Activated CD4-positive, alpha-beta T cell treated with anti-CD3 and anti-CD28 coated beads, Interleukin-2, amount 50 U/mL, for 4 hours (primary cell): ENCODE measurements at regions not wholly inside any gene's neighbourhood (a gene's known extent, or its start where the extent isn't known, plus 50 kb on each side); places are given as distances from the start of the nearest gene placed in this dataset.

ENCODE experiments used
- DNase-seq, 2 experiments: peaks; one replicate each; pipeline ENCODE4 v3.0.0-alpha.2; 2020

- DNase-seq = no peak
Measured at GRCh38 chr4:181692965-181693364, 550.2 kb upstream of the TENM3 start.

GRCh38 chr4:181693517-181693916, 549.7 kb upstream of the TENM3 start:
- no peak for DNase-seq

GRCh38 chr4:181698221-181698620, 545.0 kb upstream of the TENM3 start:
- DNase-seq = no peak

DNA sequence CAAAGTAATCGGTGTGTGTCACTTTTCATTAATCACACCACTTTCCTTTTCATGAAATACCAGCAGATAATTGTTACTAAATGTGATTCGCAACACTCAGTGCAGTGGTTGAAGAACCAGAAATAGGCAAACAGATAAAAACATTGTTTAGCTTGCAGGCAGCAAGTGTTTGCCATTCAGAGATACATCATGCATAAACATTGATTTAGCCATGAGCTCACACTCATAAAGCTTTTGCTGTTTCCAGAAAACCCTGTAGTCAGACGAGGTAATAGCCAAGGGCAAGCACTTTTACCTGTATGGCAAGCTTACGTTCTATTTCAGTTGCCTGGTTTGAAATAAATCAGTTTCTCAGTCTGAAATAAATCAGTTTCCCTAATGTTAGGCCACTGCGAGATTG, 542.0 kb upstream of the TENM3 start:
- DNase-seq = no peak

- no peak for DNase-seq
Measured at GRCh38 chr4:181701894-181702293, 541.3 kb upstream of the TENM3 start.

- no peak for DNase-seq
Measured at GRCh38 chr4:181702864-181703495, 540.2 kb upstream of the TENM3 start.

DNA sequence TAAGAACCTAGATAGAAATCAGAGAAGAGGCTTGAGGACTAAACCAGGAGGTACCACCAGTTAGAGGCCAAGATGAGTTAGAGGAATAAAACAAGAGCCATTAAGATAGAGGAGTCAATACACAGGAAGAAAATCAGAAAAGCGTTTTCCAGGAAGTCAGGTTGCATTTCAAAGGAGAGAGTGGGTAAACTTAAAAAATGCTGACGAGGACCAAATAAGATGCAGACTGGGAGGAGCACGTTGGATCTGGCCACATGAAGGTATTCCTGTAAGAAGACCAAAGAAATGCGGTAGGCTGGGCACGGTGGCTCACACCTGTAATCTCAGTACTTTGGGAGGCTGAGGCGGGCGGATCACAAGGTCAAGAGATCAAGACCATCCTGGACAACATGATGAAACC, 533.1 kb upstream of the TENM3 start:
- no peak for DNase-seq

DNA sequence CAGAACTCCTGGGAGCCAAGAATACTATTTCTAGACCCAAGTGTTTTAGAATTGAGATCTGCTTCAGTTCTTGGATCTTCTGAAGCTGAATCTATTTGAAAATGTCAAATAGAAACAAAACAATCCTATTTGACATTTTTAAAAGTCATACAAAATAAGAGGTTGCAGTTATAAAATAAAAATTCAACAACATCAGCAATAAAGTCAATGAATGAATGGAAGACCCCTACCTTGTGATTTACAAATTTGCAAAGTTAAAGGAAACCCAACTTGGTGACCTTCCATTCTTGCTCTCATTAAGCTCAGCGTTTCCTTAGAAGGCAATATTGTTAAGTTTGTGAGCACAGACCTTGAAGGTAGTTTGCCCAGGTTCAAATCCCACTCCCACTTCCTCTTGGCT, 531.8 kb upstream of the TENM3 start:
- no peak for DNase-seq

- DNase-seq = no peak
Measured at GRCh38 chr4:181728305-181728966, 514.8 kb upstream of the TENM3 start.

GRCh38 chr4:181731900-181732299, 511.3 kb upstream of the TENM3 start:
- DNase-seq = no peak

GRCh38 chr4:181737744-181738143, 505.5 kb upstream of the TENM3 start:
- DNase-seq = no peak

GRCh38 chr4:181739031-181739430, 504.2 kb upstream of the TENM3 start:
- DNase-seq = no peak

- DNase-seq = no peak
Measured at GRCh38 chr4:181741513-181741912, 501.7 kb upstream of the TENM3 start.

DNA sequence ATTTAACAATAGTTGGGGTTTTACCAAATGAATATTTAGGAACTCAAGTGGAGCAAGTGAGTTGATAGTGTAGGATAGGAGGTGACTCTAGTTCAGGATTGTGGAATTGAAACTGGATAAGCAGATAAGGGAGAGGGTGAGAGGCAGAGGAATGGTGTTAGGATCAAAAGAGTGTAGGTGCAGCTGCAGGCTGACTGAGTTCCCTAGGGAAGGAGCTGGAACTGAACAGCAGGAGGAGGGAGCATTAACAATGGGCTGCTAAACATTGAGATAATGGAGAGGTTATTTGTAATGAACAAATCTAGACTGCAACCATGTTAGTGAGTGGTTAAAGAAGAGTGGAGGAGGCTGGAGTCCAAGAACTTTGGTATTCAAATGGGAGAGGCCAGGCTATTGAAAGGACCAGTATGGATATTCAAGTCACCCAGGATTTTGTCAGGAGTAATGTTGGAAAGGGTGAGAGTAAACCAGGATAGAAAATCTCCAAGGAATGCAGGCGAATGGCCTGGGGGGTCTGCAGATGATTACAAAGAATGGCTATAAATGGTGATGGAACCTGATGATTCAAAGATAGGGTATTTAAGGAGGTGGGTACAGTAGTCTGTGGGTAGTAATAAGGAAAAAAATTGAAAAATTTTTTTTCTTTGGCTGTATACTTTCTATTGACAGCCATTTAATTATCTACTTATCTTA, 497.1 kb upstream of the TENM3 start:
- no peak for DNase-seq

DNA sequence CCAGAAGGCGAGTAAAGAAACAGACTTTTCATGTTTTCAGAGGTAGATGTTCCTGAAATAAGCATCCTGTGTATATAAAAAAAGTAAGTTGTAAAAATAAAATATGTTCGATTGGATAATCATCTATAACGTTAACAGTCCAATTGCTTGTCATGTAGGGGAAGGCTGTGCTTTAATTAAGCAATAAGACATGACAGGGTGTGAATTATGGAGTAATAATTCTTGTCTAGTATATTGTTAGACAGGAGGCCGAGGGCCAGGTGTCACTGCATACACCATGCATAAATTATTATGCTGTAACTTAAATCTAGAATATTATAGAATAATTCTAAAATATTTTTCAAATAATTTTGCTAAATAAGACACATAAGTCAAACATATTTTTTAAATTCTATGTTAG, 494.6 kb upstream of the TENM3 start:
- no peak for DNase-seq

GRCh38 chr4:181752516-181752915, 490.7 kb upstream of the TENM3 start:
- no peak for DNase-seq

GRCh38 chr4:181753207-181753606, 490.0 kb upstream of the TENM3 start:
- no peak for DNase-seq

DNA sequence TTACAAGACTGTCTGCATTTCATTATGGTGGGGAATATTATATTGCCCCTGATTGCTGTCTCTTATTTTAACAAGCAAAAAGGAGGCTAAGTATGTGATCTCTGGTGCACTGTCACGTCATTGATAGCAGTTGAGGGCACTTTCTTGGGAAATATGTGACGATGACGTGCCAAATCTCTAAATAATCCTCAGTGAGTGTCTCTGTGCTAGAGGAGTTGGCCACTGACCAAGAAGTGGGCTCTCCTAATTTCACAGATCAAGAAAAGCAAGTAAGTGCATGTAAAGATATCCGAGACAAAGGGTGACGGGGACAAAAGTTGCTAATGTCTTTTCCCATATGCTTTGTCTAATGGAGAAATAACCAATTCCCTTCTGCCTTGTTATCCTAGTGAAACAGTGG, 487.4 kb upstream of the TENM3 start:
- DNase-seq = no peak

GRCh38 chr4:181756451-181757095, 486.6 kb upstream of the TENM3 start:
- DNase-seq = no peak

DNA sequence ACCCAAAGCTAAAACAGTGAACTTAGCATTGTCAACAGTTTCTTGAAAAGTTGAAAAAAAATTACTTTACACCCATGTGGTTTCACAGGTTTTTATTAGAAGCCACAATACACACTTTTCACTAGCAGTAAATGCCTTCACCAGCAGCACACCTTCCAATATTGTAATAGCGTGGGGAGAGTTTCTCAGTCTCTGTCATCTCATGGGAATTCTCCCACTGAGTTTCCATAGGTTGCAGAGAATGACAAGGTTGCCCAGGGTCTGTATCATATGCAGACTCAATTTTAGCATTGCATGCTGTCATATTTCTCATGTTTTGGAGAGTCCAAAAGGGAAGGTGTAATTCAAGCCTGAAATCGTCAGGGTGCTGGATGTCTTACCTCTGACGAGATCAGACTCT, 486.1 kb upstream of the TENM3 start:
- DNase-seq = no peak

DNA sequence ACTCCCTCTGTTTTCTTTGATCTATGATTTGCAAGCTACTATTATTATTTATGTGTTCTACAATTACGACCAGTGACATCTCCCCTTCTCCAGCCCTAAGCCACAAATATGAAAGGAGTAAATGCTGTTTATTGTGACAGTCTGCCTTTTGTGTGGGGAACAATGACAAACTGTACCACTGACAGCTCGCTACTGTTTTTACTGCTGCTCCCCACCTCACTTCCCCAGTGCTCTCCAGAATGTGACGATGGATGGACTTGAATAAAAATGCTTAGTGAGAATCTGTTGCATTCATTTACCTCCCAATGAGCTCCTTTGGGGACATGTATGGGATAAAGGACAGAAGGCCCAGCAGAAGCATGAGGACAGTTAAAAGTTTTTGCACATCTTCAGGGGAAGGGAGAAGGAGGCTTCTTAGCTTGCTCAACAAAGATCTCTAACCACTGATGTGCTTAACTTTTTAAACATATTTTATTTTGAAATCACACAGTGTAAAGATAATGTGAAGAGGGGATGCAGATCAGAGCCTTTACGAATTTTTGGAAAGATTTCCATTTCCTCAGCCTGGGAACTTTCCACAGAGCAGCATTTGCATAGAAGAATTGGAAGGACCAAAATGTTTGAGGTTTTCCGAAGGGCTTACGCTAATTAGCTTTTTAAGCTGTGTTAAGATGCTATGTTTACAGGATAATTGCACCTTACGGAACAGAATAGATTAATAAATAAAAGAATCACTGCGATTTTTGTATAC, 485.1 kb upstream of the TENM3 start:
- no peak for DNase-seq

- DNase-seq = no peak
Measured at GRCh38 chr4:181760560-181760959, 482.6 kb upstream of the TENM3 start.

- no peak for DNase-seq
Measured at GRCh38 chr4:181761156-181761555, 482.0 kb upstream of the TENM3 start.
